ENCODE measurements at regions not wholly inside any gene's neighbourhood (a gene's known extent, or its start where the extent isn't known, plus 50 kb on each side); places are given as distances from the start of the nearest gene placed in this dataset.

- H3K27me3 ChIP-seq (ENCODE audit: insufficient read depth, low read length), result no peaks in the 10 kb centered on the region
- H2AFZ ChIP-seq (ENCODE audit: low read length), result no peak overlapping the region
- no peak overlapping the region for H3K27ac ChIP-seq (ENCODE audit: insufficient read length, low read depth, low read length)
- H3K9ac ChIP-seq (ENCODE audit: extremely low read depth, insufficient read length, low read length), result no peak overlapping the region
- H3K23ac ChIP-seq (ENCODE audit: insufficient read length, low read depth, low read length), result no peak overlapping the region
- WGBS (ENCODE audit: extremely low coverage, insufficient read length, low lambda C conversion rate), result no CpG with 5 or more reads among the region's 4 CpGs
- DNase-seq, result no peak
- no peaks in the 10 kb centered on the region for H3K79me2 ChIP-seq (ENCODE audit: insufficient read depth, low read length)
- H3K56ac ChIP-seq (ENCODE audit: insufficient read length, low read depth, low read length), result no peak overlapping the region
- H3K4ac ChIP-seq (ENCODE audit: low read depth, low read length), result no peak overlapping the region
- H2BK5ac ChIP-seq (ENCODE audit: insufficient read length, low read length), result no peak overlapping the region
- no peak overlapping the region for H4K91ac ChIP-seq (ENCODE audit: insufficient read length, low read depth, low read length)
- no peak overlapping the region for H3K14ac ChIP-seq (ENCODE audit: insufficient read depth, low read length)
- peaks cover 9 to 12% of the 10 kb centered on the region in 2 experiments for H3K4me1 Mint-ChIP-seq
- no peak overlapping the region for H3T11ph ChIP-seq (ENCODE audit: low read length)
- H4K8ac ChIP-seq (replicated peaks; ENCODE audit: insufficient read length, low read depth, low read length), result no peak overlapping the region
- no peak overlapping the region for H3K4me3 Mint-ChIP-seq
- H2AK5ac ChIP-seq (ENCODE audit: insufficient read length, low read length), result no peak overlapping the region
- TF ChIP-seq CTCF (conservative IDR thresholded peaks at IDR 0.05), result no peak
- no peaks in the 10 kb centered on the region for H3K9me3 ChIP-seq (ENCODE audit: control insufficient read depth, low read depth, low read length)
- no peak overlapping the region for H4K5ac ChIP-seq (ENCODE audit: insufficient read length, low read depth, low read length)
- H2BK12ac ChIP-seq (ENCODE audit: insufficient read length, low read depth, low read length), result no peak overlapping the region
- H3K4me1 ChIP-seq (ENCODE audit: insufficient read depth, low read length), result peaks cover 3% of the 10 kb centered on the region; the same call in 1 of the 2 replicates
- no peak overlapping the region for H3K18ac ChIP-seq (ENCODE audit: insufficient read length, low read depth, low read length)
- H2BK20ac ChIP-seq (ENCODE audit: low read depth, low read length, poor library complexity, severe bottlenecking), result no peak overlapping the region
- H3K23me2 ChIP-seq (ENCODE audit: insufficient read length, low read depth, low read length, poor library complexity, severe bottlenecking), result no peaks in the 10 kb centered on the region
- H3K27me3 Mint-ChIP-seq (ENCODE audit: low read depth), result no peaks in the 10 kb centered on the region
- no peaks in the 10 kb centered on the region for H4K20me1 ChIP-seq (ENCODE audit: control insufficient read depth, insufficient read depth, insufficient read length)
- no peak overlapping the region for H3K4me2 ChIP-seq (ENCODE audit: insufficient read depth, insufficient read length, low read length)
- H2BK15ac ChIP-seq (ENCODE audit: low read depth, low read length), result no peak overlapping the region
- H2BK120ac ChIP-seq (ENCODE audit: low read depth, low read length, poor library complexity, severe bottlenecking), result no peak overlapping the region
- no peaks in the 10 kb centered on the region for H3K79me1 ChIP-seq (ENCODE audit: insufficient read depth, low read depth, low read length, poor library complexity, severe bottlenecking)
- no peaks in the 10 kb centered on the region for H3K9me3 Mint-ChIP-seq
- H3K27ac Mint-ChIP-seq, result no peak overlapping the region
- H3K36me3 Mint-ChIP-seq (ENCODE audit: insufficient read depth in 1 of 3, low read depth in 3 of 3), result no peaks in the 10 kb centered on the region; a peak in 1 of 7 replicates
Observed at GRCh38 chr18:65398347-65399075, 352.3 kb upstream of the CDH7 start.
